Peyer's patch (tissue), 4 donors: ENCODE measurements at regions not wholly inside any gene's neighbourhood (a gene's known extent, or its start where the extent isn't known, plus 50 kb on each side); places are given as distances from the start of the nearest gene placed in this dataset.

Source experiments
- CTCF ChIP-seq, 6 experiments: fragments of 450-650 bp in 4 of 6; fragments of 200-600 bp in 2 of 6; sonication (generic) in 1 of 6; IDR thresholded peaks; one replicate each; pipeline ENCODE4 v1.5.1; 2017 to 2019; ENCODE audit warnings: antibody characterized with exemption in 6 of 6, mild to moderate bottlenecking in 3 of 6, moderate library complexity in 1 of 6
- POLR2A ChIP-seq, 2 donors: fragments of 450-650 bp; IDR thresholded peaks; one replicate each; pipeline ENCODE4 v1.5.1; 2017; ENCODE audit warnings: antibody characterized with exemption in 2 of 2, mild to moderate bottlenecking in 2 of 2, moderate library complexity in 2 of 2

GRCh38 chr3:111476701-111477100 is 65.3 kb upstream of the CD96 start:
- TF ChIP-seq CTCF (IDR thresholded peaks at IDR 0.05) (no peak), POLR2A (IDR thresholded peaks at IDR 0.05) (no peak)
